Mammary epithelial cell (primary cell): ENCODE measurements at regions not wholly inside any gene's neighbourhood (a gene's known extent, or its start where the extent isn't known, plus 50 kb on each side); places are given as distances from the start of the nearest gene placed in this dataset.

ENCODE experiments used
- CTCF ChIP-seq, 2 donors: IDR thresholded peaks in 1 of 2; conservative IDR thresholded peaks in 1 of 2; 2 replicates each; pipeline ENCODE4 v1.5.1; 2011 to 2012; ENCODE audit warnings: inconsistent platforms in 2 of 2, low read length in 2 of 2, mild to moderate bottlenecking in 2 of 2, control low read depth in 1 of 2, low read depth in 1 of 2; ENCODE audit not compliant: insufficient read depth in 1 of 2; ENCODE audit errors: extremely low read depth in 1 of 2
- EZH2 ChIP-seq: IDR thresholded peaks from 2 replicates; pipeline ENCODE4 v1.6.1; 2012; ENCODE audit warnings: low read length, inconsistent platforms, borderline replicate concordance

DNA sequence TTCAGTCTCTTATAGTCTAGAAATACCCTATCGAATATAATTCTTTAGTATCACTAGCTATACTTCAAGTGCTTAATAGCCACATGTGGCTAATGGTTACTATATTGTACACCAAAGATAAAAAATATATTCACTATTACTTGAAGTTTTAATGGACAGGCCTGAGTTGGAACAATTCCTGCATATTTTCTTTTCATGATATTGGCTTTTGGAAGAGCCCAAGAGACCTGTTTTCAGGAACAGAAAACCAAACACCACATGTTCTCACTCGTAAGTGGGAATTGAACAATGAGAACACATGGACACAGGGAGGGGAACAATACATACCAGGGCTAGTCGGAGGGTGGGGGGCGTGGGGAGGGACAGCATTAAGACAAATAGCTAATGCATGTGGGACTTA is 334.4 kb upstream of the TRIB2 start:
- TF ChIP-seq CTCF (conservative IDR thresholded peaks at IDR 0.05 in 1 of 2, IDR thresholded peaks at IDR 0.05 in 1 of 2; ENCODE audit: extremely low read depth in 1 of 2, insufficient read depth in 1 of 2, low read depth in 1 of 2, low read length in 2 of 2) (no peak), EZH2 (no peak)
